ENCODE measurements at regions not wholly inside any gene's neighbourhood (a gene's known extent, or its start where the extent isn't known, plus 50 kb on each side); places are given as distances from the start of the nearest gene placed in this dataset.

DNA sequence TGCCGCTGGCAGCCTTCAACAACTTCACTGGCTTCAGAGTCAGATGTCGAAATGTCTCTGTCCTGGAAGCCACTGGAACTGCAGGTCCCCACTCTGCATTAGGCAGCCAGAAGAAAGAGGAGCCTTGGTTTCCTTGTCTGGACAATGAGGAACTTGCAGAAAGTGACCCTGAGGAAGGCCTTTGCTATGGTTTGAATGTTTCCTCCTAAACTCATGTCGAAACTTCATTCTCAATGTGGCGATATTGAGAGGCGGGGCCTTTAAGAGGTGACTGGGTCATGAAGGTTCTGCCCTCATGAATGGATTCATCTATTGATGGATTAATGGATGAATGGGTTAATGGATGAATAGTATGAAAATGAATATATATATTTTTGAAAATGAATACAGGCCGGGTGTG, 61.6 kb upstream of the GPR26 start (continued):
- no peak for TF ChIP-seq KDM4A (IDR thresholded peaks at IDR 0.05; ENCODE audit: low read depth, low read length, severe bottlenecking)
- TF ChIP-seq, protein P1, sequence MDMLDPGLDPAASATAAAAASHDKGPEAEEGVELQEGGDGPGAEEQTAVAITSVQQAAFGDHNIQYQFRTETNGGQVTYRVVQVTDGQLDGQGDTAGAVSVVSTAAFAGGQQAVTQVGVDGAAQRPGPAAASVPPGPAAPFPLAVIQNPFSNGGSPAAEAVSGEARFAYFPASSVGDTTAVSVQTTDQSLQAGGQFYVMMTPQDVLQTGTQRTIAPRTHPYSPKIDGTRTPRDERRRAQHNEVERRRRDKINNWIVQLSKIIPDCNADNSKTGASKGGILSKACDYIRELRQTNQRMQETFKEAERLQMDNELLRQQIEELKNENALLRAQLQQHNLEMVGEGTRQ (IDR thresholded peaks at IDR 0.05; ENCODE audit: low read length): no peak
- no peak for TF ChIP-seq TBP (IDR thresholded peaks at IDR 0.05; ENCODE audit: low read depth, low read length)
- TF ChIP-seq MAFK (IDR thresholded peaks at IDR 0.05; ENCODE audit: low read depth, low read length): no peak
- TF ChIP-seq, protein P2, sequence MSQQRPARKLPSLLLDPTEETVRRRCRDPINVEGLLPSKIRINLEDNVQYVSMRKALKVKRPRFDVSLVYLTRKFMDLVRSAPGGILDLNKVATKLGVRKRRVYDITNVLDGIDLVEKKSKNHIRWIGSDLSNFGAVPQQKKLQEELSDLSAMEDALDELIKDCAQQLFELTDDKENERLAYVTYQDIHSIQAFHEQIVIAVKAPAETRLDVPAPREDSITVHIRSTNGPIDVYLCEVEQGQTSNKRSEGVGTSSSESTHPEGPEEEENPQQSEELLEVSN (IDR thresholded peaks at IDR 0.05): no peak
- TF ChIP-seq GTF2F1 (IDR thresholded peaks at IDR 0.05; ENCODE audit: borderline replicate concordance, low read depth, low read length): no peak
- TF ChIP-seq POLR2A (IDR thresholded peaks at IDR 0.05; ENCODE audit: control extremely low read depth in 1 of 2, low read depth in 2 of 2, low read length in 2 of 2): no peak
- TF ChIP-seq ASH2L (IDR thresholded peaks at IDR 0.05; ENCODE audit: low read length): no peak

Measured in H1 (cell line).